ENCODE measurements at regions not wholly inside any gene's neighbourhood (a gene's known extent, or its start where the extent isn't known, plus 50 kb on each side); places are given as distances from the start of the nearest gene placed in this dataset.

- DNase-seq, result no peak
- no peaks in the 10 kb centered on the region for H3K36me3 ChIP-seq
- no peak overlapping the region for H3K4me3 ChIP-seq
- no peak overlapping the region for H3K27ac ChIP-seq (replicated peaks)
- no peaks in the 10 kb centered on the region for H3K9me3 ChIP-seq (replicated peaks)
- no peaks in the 10 kb centered on the region for H3K4me1 ChIP-seq
- intact Hi-C loops (cut with micrococcal nuclease), result no loop called here
- no peak for TF ChIP-seq CTCF (IDR thresholded peaks at IDR 0.05; ENCODE audit: borderline replicate concordance)
- no peaks in the 10 kb centered on the region for H3K27me3 ChIP-seq (ENCODE audit: low read depth)
These were observed 113.2 kb downstream of the GYPC start for GRCh38 chr2:126769118-126769517.

- no peak overlapping the region for H3K4me3 ChIP-seq
- intact Hi-C loops (cut with micrococcal nuclease), result loop anchor here (10.0 kb wide), 1 partner anchor 1026 kb away; no protein-coding TSS in a partner anchor
These were observed 114.5 kb downstream of the GYPC start for GRCh38 chr2:126770466-126770865.

GRCh38 chr2:126771094-126771493 lies 115.1 kb downstream of the GYPC start:
- H3K27ac ChIP-seq (replicated peaks), result no peak overlapping the region
- TF ChIP-seq CTCF (IDR thresholded peaks at IDR 0.05; ENCODE audit: borderline replicate concordance), result no peak
- intact Hi-C loops (cut with micrococcal nuclease), result loop anchor here (10.0 kb wide), 1 partner anchor 1026 kb away; no protein-coding TSS in a partner anchor

More at GRCh38 chr2:126770466-126770865, 114.5 kb downstream of the GYPC start:
- no peaks in the 10 kb centered on the region for H3K4me1 ChIP-seq
- no peaks in the 10 kb centered on the region for H3K9me3 ChIP-seq (replicated peaks)
- no peaks in the 10 kb centered on the region for H3K27me3 ChIP-seq (ENCODE audit: low read depth)
- H3K36me3 ChIP-seq, result no peaks in the 10 kb centered on the region
- no peak overlapping the region for H3K27ac ChIP-seq (replicated peaks)
- no peak for DNase-seq
- no peak for TF ChIP-seq CTCF (IDR thresholded peaks at IDR 0.05; ENCODE audit: borderline replicate concordance)

GRCh38 chr2:126771501-126772195 lies 115.7 kb downstream of the GYPC start:
- Histone ChIP-seq H3K9me3 (replicated peaks) (no peaks in the 10 kb centered on the region), H3K36me3 (no peaks in the 10 kb centered on the region), H3K4me3 (no peak overlapping the region), H3K27ac (replicated peaks) (no peak overlapping the region), H3K4me1 (peaks cover 8% of the 10 kb centered on the region), H3K27me3 (ENCODE audit: low read depth) (no peaks in the 10 kb centered on the region)
- DNase-seq, result no peak
- intact Hi-C loops (cut with micrococcal nuclease), result loop anchor here (10.0 kb wide), 1 partner anchor 1027 kb away; no protein-coding TSS in a partner anchor
- no peak for TF ChIP-seq CTCF (IDR thresholded peaks at IDR 0.05; ENCODE audit: borderline replicate concordance)

More at GRCh38 chr2:126771094-126771493, 115.1 kb downstream of the GYPC start:
- Histone ChIP-seq H3K36me3 (no peaks in the 10 kb centered on the region), H3K4me3 (no peak overlapping the region), H3K27me3 (ENCODE audit: low read depth) (no peaks in the 10 kb centered on the region), H3K4me1 (peaks cover 2% of the 10 kb centered on the region), H3K9me3 (replicated peaks) (no peaks in the 10 kb centered on the region)
- no peak for DNase-seq

- no peaks in the 10 kb centered on the region for H3K9me3 ChIP-seq (replicated peaks)
- H3K27ac ChIP-seq (replicated peaks), result no peak overlapping the region
- no peaks in the 10 kb centered on the region for H3K36me3 ChIP-seq
- intact Hi-C loops (cut with micrococcal nuclease), result loop anchor here (10.0 kb wide), 1 partner anchor 1029 kb away; no protein-coding TSS in a partner anchor
- H3K4me3 ChIP-seq, result no peak overlapping the region
- H3K27me3 ChIP-seq (ENCODE audit: low read depth), result peaks cover 11% of the 10 kb centered on the region
- peaks cover 14% of the 10 kb centered on the region for H3K4me1 ChIP-seq
- no peak for DNase-seq
- TF ChIP-seq CTCF (IDR thresholded peaks at IDR 0.05; ENCODE audit: borderline replicate concordance), result no peak
These were observed 118.3 kb downstream of the GYPC start for GRCh38 chr2:126774290-126774689.
